Neural cell (in vitro differentiated cells): ENCODE measurements at regions not wholly inside any gene's neighbourhood (a gene's known extent, or its start where the extent isn't known, plus 50 kb on each side); places are given as distances from the start of the nearest gene placed in this dataset.

Experiments used
- H2AFZ ChIP-seq: fragments of 200-600, 300-800 bp; sonication (generic), shearing (Covaris generic); 2 replicates; pipeline ENCODE4 v1.6.0; 2014; ENCODE audit warnings: low read depth, mild to moderate bottlenecking, antibody characterized with exemption, low read length, moderate library complexity
- H3F3A ChIP-seq: fragments of 200-600 bp; shearing (Covaris generic); 2 replicates; pipeline ENCODE4 v1.6.1; 2016; ENCODE audit warnings: mild to moderate bottlenecking, moderate library complexity, mixed read lengths, antibody characterized with exemption, low read length; ENCODE audit not compliant: insufficient read depth, poor library complexity, severe bottlenecking
- H3K27ac ChIP-seq: fragments of 200-600, 300-800 bp; sonication (generic), shearing (Covaris generic); 2 replicates; pipeline ENCODE4 v1.5.1; 2014; ENCODE audit warnings: mild to moderate bottlenecking, low read length, moderate library complexity
- H3K27me3 ChIP-seq: fragments of 300-800, 200-600 bp; sonication (generic), shearing (Covaris generic); 2 replicates; pipeline ENCODE4 v1.6.0; 2014; ENCODE audit warnings: mild to moderate bottlenecking, low read depth, low read length, moderate library complexity; ENCODE audit not compliant: insufficient read depth
- H3K36me3 ChIP-seq: fragments of 300-800, 200-600 bp; sonication (generic), shearing (Covaris generic); 2 replicates; pipeline ENCODE4 v1.5.1; 2014; ENCODE audit warnings: mild to moderate bottlenecking, antibody characterized with exemption, low read length, moderate library complexity; ENCODE audit not compliant: insufficient read depth
- H3K4me2 ChIP-seq: fragments of 300-800, 200-600 bp; sonication (generic), shearing (Covaris generic); 2 replicates; pipeline ENCODE4 v1.6.0; 2014; ENCODE audit warnings: mild to moderate bottlenecking, low read length
- H3K4me3 ChIP-seq: fragments of 300-800, 200-600 bp; sonication (generic), shearing (Covaris generic); 2 replicates; pipeline ENCODE4 v1.5.1; 2014; ENCODE audit warnings: mild to moderate bottlenecking, low read length, moderate library complexity
- H3K79me2 ChIP-seq: fragments of 200-600 bp; shearing (Covaris generic); replicated peaks from 2 replicates; pipeline ENCODE4 v1.6.0; 2014; ENCODE audit warnings: mild to moderate bottlenecking, low read length, moderate library complexity; ENCODE audit not compliant: insufficient read depth
- H3K9ac ChIP-seq: fragments of 300-800, 200-600 bp; sonication (generic), shearing (Covaris generic); 2 replicates; pipeline ENCODE4 v1.6.1; 2016; ENCODE audit warnings: mild to moderate bottlenecking, low read length, mixed read lengths
- H3K9me2 ChIP-seq: fragments of 200-600 bp; shearing (Covaris generic); 2 replicates; pipeline ENCODE4 v1.6.1; 2016; ENCODE audit warnings: mild to moderate bottlenecking, low read length, mixed read lengths; ENCODE audit not compliant: insufficient read depth
- H3K9me3 ChIP-seq: fragments of 200-600, 300-800 bp; sonication (generic), shearing (Covaris generic); 2 replicates; pipeline ENCODE4 v1.6.1; 2016; ENCODE audit warnings: mild to moderate bottlenecking, mixed run types, low read length, moderate library complexity, mixed read lengths
- H4K20me1 ChIP-seq: fragments of 200-600 bp; shearing (Covaris generic); 2 replicates; pipeline ENCODE4 v1.6.1; 2016; ENCODE audit warnings: mild to moderate bottlenecking, mixed run types; ENCODE audit not compliant: insufficient read depth
- CTCF ChIP-seq: fragments of 450-650 bp; IDR thresholded peaks from 2 replicates; pipeline ENCODE4 v1.5.1; 2014; ENCODE audit warnings: antibody characterized with exemption, mild to moderate bottlenecking, moderate library complexity; ENCODE audit not compliant: poor library complexity, severe bottlenecking
- EP300 ChIP-seq: fragments of 450-650 bp; conservative IDR thresholded peaks from 2 replicates; pipeline ENCODE4 v1.6.1; 2014; ENCODE audit warnings: antibody characterized with exemption, mild to moderate bottlenecking, moderate library complexity; ENCODE audit not compliant: poor library complexity, severe bottlenecking
- EZH2 ChIP-seq: fragments of 200-600, 300-800 bp; shearing (Covaris generic), sonication (generic); IDR thresholded peaks from 2 replicates; pipeline ENCODE4 v1.6.1; 2014; ENCODE audit warnings: antibody characterized with exemption, low read length, borderline replicate concordance, mild to moderate bottlenecking; ENCODE audit not compliant: insufficient read depth, poor library complexity, severe bottlenecking
- MXI1 ChIP-seq: fragments of 450-650 bp; conservative IDR thresholded peaks from 2 replicates; pipeline ENCODE4 v1.6.1; 2014; ENCODE audit warnings: antibody characterized with exemption, mild to moderate bottlenecking; ENCODE audit not compliant: poor library complexity, severe bottlenecking
- POLR2AphosphoS5 ChIP-seq: IDR thresholded peaks from 2 replicates; pipeline ENCODE4 v1.6.1; 2012
- RAD21 ChIP-seq: fragments of 450-650 bp; conservative IDR thresholded peaks from 2 replicates; pipeline ENCODE4 v1.6.1; 2014; ENCODE audit warnings: antibody characterized with exemption, mild to moderate bottlenecking, moderate library complexity
- SMC3 ChIP-seq: fragments of 450-650 bp; conservative IDR thresholded peaks from 2 replicates; pipeline ENCODE4 v1.6.1; 2014; ENCODE audit warnings: antibody characterized with exemption, mild to moderate bottlenecking, moderate library complexity; ENCODE audit not compliant: poor library complexity
- TAF1 ChIP-seq: IDR thresholded peaks from 2 replicates; pipeline ENCODE4 v1.6.1; 2012; ENCODE audit warnings: low read depth
- TF ChIP-seq, protein P1 (sequence below): IDR thresholded peaks from 2 replicates; pipeline ENCODE4 v1.6.1; 2012; ENCODE audit warnings: borderline replicate concordance

- no peaks in the 10 kb centered on the region for H3K9me2 ChIP-seq
- H3K4me3 ChIP-seq, result no peak overlapping the region
- no peak overlapping the region for H3K4me2 ChIP-seq
- no peaks in the 10 kb centered on the region for H3F3A ChIP-seq
- no peak overlapping the region for H2AFZ ChIP-seq
- no peaks in the 10 kb centered on the region for H4K20me1 ChIP-seq
- H3K9ac ChIP-seq, result no peak overlapping the region
- no peaks in the 10 kb centered on the region for H3K9me3 ChIP-seq
- no peaks in the 10 kb centered on the region for H3K36me3 ChIP-seq
- no peak overlapping the region for H3K27ac ChIP-seq
- TF ChIP-seq, protein P1, sequence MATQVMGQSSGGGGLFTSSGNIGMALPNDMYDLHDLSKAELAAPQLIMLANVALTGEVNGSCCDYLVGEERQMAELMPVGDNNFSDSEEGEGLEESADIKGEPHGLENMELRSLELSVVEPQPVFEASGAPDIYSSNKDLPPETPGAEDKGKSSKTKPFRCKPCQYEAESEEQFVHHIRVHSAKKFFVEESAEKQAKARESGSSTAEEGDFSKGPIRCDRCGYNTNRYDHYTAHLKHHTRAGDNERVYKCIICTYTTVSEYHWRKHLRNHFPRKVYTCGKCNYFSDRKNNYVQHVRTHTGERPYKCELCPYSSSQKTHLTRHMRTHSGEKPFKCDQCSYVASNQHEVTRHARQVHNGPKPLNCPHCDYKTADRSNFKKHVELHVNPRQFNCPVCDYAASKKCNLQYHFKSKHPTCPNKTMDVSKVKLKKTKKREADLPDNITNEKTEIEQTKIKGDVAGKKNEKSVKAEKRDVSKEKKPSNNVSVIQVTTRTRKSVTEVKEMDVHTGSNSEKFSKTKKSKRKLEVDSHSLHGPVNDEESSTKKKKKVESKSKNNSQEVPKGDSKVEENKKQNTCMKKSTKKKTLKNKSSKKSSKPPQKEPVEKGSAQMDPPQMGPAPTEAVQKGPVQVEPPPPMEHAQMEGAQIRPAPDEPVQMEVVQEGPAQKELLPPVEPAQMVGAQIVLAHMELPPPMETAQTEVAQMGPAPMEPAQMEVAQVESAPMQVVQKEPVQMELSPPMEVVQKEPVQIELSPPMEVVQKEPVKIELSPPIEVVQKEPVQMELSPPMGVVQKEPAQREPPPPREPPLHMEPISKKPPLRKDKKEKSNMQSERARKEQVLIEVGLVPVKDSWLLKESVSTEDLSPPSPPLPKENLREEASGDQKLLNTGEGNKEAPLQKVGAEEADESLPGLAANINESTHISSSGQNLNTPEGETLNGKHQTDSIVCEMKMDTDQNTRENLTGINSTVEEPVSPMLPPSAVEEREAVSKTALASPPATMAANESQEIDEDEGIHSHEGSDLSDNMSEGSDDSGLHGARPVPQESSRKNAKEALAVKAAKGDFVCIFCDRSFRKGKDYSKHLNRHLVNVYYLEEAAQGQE, result no peak
- TF ChIP-seq SMC3 (no peak), CTCF (no peak), EZH2 (no peak), POLR2AphosphoS5 (no peak), TAF1 (no peak)
- no peaks in the 10 kb centered on the region for H3K79me2 ChIP-seq
- H3K27me3 ChIP-seq, result no peaks in the 10 kb centered on the region
These were observed 130.9 kb upstream of the PODXL start for GRCh38 chr7:131687296-131687695.

DNA sequence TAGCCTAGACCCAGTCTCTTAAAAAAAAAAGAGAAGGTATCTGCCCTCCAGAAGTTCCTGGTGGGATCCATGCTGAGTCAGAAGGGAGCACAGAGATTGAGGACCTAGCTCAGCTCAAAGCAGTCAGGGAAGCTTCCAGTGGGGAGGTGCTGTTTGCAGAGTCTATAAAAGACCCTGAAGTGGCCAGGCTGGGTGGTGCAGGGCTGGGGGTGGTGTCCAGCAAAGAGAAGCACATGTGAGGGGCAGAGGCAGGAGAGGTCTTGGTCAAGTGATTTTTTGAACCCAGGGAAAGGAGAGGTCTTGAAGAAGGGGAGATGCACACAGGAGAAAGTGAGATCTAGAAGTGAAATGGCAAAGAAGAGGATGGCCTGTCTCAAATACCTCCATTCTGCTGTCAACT, 130.4 kb upstream of the PODXL start:
- Histone ChIP-seq H4K20me1 (no peaks in the 10 kb centered on the region), H3F3A (no peaks in the 10 kb centered on the region), H3K36me3 (no peaks in the 10 kb centered on the region), H3K79me2 (no peaks in the 10 kb centered on the region), H3K9me2 (no peaks in the 10 kb centered on the region), H3K27ac (no peak overlapping the region), H3K4me3 (no peak overlapping the region), H3K27me3 (no peaks in the 10 kb centered on the region), H3K9ac (no peak overlapping the region), H3K9me3 (no peaks in the 10 kb centered on the region), H2AFZ (no peak overlapping the region), H3K4me2 (no peak overlapping the region)
- TF ChIP-seq EZH2 (no peak), RAD21 (no peak), POLR2AphosphoS5 (no peak), SMC3 (no peak), TAF1 (no peak), MXI1 (no peak), EP300 (no peak), CTCF (no peak)
- TF ChIP-seq, protein P1, result no peak
